GM18511 (cell line): ENCODE measurements at regions not wholly inside any gene's neighbourhood (a gene's known extent, or its start where the extent isn't known, plus 50 kb on each side); places are given as distances from the start of the nearest gene placed in this dataset.
"Not testable (repeated sequence)": the region's sequence is repeated elsewhere in the genome, so short reads cannot be mapped to it uniquely, and the experiment has no call there.

Experiments used
- ATAC-seq: cut with Tn5 transposase; IDR thresholded peaks from one replicate; pipeline ENCODE4 v1.9.1; 2021; ENCODE audit warnings: mild to moderate bottlenecking, moderate library complexity; ENCODE audit not compliant: unreplicated experiment

- ATAC-seq = no peak
Measured at GRCh38 chr20:60167812-60168211, 209.6 kb downstream of the CDH26 start.

GRCh38 chr20:60168963-60169362 lies 210.7 kb downstream of the CDH26 start:
- ATAC-seq = no peak

- ATAC-seq = no peak
Measured at GRCh38 chr20:60170116-60170515, 211.9 kb downstream of the CDH26 start.

- ATAC-seq = no peak
Measured at GRCh38 chr20:60171313-60171712, 213.1 kb downstream of the CDH26 start.

GRCh38 chr20:60171738-60172137 lies 213.5 kb downstream of the CDH26 start:
- no peak for ATAC-seq

- ATAC-seq = no peak
Measured at GRCh38 chr20:60172346-60172984, 214.2 kb downstream of the CDH26 start.

- ATAC-seq = no peak
Measured at GRCh38 chr20:60177080-60177479, 218.9 kb downstream of the CDH26 start.

- ATAC-seq = no peak
Measured at GRCh38 chr20:60180986-60181385, 222.8 kb downstream of the CDH26 start.

- no peak for ATAC-seq
Measured at GRCh38 chr20:60186412-60186811, 228.2 kb downstream of the CDH26 start.

GRCh38 chr20:60187683-60188082 lies 229.5 kb downstream of the CDH26 start:
- ATAC-seq = no peak

GRCh38 chr20:60191014-60191413 lies 232.8 kb downstream of the CDH26 start:
- ATAC-seq = no peak

GRCh38 chr20:60192326-60192725 lies 234.1 kb downstream of the CDH26 start:
- ATAC-seq = no peak

GRCh38 chr20:60199132-60199531 lies 240.9 kb downstream of the CDH26 start:
- not testable (repeated sequence) for ATAC-seq

- ATAC-seq = no peak
Measured at GRCh38 chr20:60199866-60200265, 241.6 kb downstream of the CDH26 start.

GRCh38 chr20:60200305-60200918 lies 242.2 kb downstream of the CDH26 start:
- ATAC-seq = no peak

GRCh38 chr20:60201198-60201835 lies 243.1 kb downstream of the CDH26 start:
- ATAC-seq = no peak

- no peak for ATAC-seq
Measured at GRCh38 chr20:60202046-60202445, 243.8 kb downstream of the CDH26 start.

- ATAC-seq = no peak
Measured at GRCh38 chr20:60203451-60203850, 245.2 kb downstream of the CDH26 start.

- no peak for ATAC-seq
Measured at GRCh38 chr20:60204601-60205000, 246.4 kb downstream of the CDH26 start.

- no peak for ATAC-seq
Measured at GRCh38 chr20:60206259-60206658, 248.0 kb downstream of the CDH26 start.

- no peak for ATAC-seq
Measured at GRCh38 chr20:60209048-60209447, 250.8 kb downstream of the CDH26 start.
